Muscle layer of colon (tissue), 2 donors: ENCODE measurements at regions not wholly inside any gene's neighbourhood (a gene's known extent, or its start where the extent isn't known, plus 50 kb on each side); places are given as distances from the start of the nearest gene placed in this dataset.

Source experiments
- H3K27ac ChIP-seq: one replicate; pipeline ENCODE4 v1.7.0; 2013; ENCODE audit warnings: low read depth, mild to moderate bottlenecking, low read length, moderate library complexity
- H3K27me3 ChIP-seq, 2 donors: one replicate each; pipeline ENCODE4 v1.7.0; 2013; ENCODE audit warnings: low read length in 2 of 2, mild to moderate bottlenecking in 2 of 2; ENCODE audit not compliant: insufficient read depth in 2 of 2, control insufficient read depth in 1 of 2
- H3K36me3 ChIP-seq: one replicate; pipeline ENCODE4 v1.7.0; 2013; ENCODE audit warnings: mild to moderate bottlenecking, low read length; ENCODE audit not compliant: insufficient read depth
- H3K4me1 ChIP-seq: one replicate; pipeline ENCODE4 v1.7.0; 2013; ENCODE audit warnings: mild to moderate bottlenecking, low read length; ENCODE audit not compliant: insufficient read depth
- H3K4me3 ChIP-seq, 2 donors: one replicate each; pipeline ENCODE4 v1.7.0; 2013; ENCODE audit warnings: low read length in 2 of 2, low read depth in 1 of 2, mild to moderate bottlenecking in 1 of 2, moderate library complexity in 1 of 2
- H3K9ac ChIP-seq: one replicate; pipeline ENCODE4 v1.7.0; 2013; ENCODE audit warnings: low read length
- H3K9me3 ChIP-seq: one replicate; pipeline ENCODE4 v1.7.0; 2013; ENCODE audit warnings: mild to moderate bottlenecking, low read length
- donor health status: abdominal sarcoma.
- donor health status: Adenocarcinoma of cecum.

DNA sequence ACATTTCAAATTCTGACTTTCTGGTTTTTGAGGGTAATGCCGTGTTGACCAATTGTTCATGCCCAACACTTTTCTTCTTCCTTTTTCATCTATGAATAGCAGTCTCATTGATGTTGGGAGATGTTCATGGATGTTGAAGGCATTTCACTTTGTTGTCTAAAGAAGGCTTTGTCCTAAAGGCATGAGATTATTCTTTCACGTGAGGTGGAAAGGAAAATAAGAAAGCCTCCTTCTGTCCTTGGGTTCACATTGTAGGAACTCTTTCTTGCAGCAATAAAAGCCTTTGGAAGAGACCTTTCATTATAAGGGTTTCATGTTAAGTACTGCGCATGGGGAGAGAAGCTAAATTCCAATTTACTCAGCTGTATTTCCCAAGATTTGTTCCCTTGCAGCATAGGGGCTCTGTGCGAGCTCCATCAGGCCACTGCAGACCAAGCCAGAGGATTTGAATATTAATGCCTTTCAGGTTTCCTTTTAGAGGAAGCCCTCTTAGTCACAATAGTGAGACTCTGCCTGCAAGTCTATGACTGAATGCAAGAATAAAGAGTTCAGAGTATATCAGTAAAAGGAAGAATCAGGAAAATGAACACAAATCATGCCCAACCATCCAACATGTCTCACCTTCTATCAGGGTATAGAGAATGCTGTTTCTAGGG, 274.6 kb downstream of the TMEM38B start:
- no peak overlapping the region for H3K27ac ChIP-seq
- H3K36me3 ChIP-seq: no peaks in the 10 kb centered on the region
- no peak overlapping the region for H3K4me3 ChIP-seq
- H3K9me3 ChIP-seq: no peaks in the 10 kb centered on the region
- no peak overlapping the region for H3K9ac ChIP-seq
- H3K27me3 ChIP-seq: no peaks in the 10 kb centered on the region
- H3K4me1 ChIP-seq: no peaks in the 10 kb centered on the region

- Histone ChIP-seq H3K9ac (no peak overlapping the region), H3K27ac (no peak overlapping the region), H3K4me3 (no peak overlapping the region)
Measured at GRCh38 chr9:105969636-105970035, 275.3 kb downstream of the TMEM38B start.

DNA sequence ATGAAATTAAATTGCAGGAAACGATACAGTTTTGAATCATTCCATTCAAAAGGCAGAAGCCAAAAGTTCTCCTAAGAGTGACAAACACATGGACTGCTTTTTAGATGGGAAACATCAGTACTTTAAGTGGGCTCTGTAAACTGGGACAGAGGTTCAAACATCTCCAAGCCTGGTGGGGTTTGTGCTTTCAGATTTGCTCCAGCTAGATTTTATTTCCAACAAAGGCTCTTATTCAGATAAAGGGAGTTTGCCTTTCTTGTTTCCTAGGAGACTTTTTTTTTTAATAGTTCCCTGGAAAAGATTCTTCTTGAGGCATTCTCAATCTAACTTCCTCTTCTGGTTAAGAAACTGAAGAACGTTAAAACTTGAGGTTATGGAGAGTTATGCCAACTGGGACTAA, 277.6 kb downstream of the TMEM38B start:
- no peaks in the 10 kb centered on the region for H3K9me3 ChIP-seq
- no peak overlapping the region for H3K9ac ChIP-seq
- no peaks in the 10 kb centered on the region for H3K4me1 ChIP-seq
- no peak overlapping the region for H3K27ac ChIP-seq
- H3K27me3 ChIP-seq: no peaks in the 10 kb centered on the region
- H3K4me3 ChIP-seq: no peak overlapping the region
- H3K36me3 ChIP-seq: no peaks in the 10 kb centered on the region

More at GRCh38 chr9:105969636-105970035, 275.3 kb downstream of the TMEM38B start:
- Histone ChIP-seq H3K36me3 (no peaks in the 10 kb centered on the region), H3K9me3 (no peaks in the 10 kb centered on the region), H3K4me1 (no peaks in the 10 kb centered on the region), H3K27me3 (no peaks in the 10 kb centered on the region)

DNA sequence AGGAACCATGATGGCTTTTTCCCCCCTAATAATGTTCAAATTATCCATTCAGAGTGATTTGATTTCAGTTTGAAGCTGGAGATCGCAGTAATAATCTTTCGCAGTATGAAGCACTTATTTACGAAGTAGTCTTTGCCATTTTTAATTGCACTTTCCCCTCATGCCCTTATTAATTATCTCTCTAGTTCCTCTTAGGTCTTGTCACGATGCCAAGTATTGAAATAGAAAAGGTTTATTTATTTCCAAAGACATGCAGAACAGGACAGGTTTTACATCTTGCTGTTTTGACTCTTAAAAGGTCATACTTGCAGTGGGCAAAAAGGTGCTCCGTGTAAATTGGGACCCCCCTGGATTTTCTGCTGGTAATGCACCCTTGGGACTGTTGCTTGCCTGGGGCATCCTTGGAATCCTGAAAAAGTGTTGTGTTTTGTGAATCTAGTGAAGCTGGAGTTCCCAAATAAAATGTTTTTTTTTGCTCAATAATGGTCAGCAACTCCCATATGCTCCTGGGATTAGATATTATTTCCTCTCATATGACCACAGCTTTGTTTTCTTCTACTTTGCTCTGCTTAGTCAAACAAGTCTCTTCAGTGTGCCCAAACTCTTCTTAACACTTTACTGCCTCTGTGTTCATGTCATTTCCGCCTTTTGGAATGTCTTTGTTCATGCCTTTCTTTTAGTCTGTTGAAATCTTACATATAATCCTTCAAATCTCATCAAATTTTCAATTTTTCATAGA, 278.3 kb downstream of the TMEM38B start:
- Histone ChIP-seq H3K36me3 (no peaks in the 10 kb centered on the region), H3K9ac (no peak overlapping the region), H3K9me3 (no peaks in the 10 kb centered on the region), H3K4me1 (no peaks in the 10 kb centered on the region), H3K27ac (no peak overlapping the region), H3K4me3 (no peak overlapping the region), H3K27me3 (no peaks in the 10 kb centered on the region)

GRCh38 chr9:105973951-105974351, 279.6 kb downstream of the TMEM38B start:
- H3K4me1 ChIP-seq: no peaks in the 10 kb centered on the region
- no peak overlapping the region for H3K27ac ChIP-seq
- no peaks in the 10 kb centered on the region for H3K9me3 ChIP-seq
- H3K4me3 ChIP-seq: no peak overlapping the region
- no peaks in the 10 kb centered on the region for H3K36me3 ChIP-seq
- H3K9ac ChIP-seq: no peak overlapping the region
- no peaks in the 10 kb centered on the region for H3K27me3 ChIP-seq

DNA sequence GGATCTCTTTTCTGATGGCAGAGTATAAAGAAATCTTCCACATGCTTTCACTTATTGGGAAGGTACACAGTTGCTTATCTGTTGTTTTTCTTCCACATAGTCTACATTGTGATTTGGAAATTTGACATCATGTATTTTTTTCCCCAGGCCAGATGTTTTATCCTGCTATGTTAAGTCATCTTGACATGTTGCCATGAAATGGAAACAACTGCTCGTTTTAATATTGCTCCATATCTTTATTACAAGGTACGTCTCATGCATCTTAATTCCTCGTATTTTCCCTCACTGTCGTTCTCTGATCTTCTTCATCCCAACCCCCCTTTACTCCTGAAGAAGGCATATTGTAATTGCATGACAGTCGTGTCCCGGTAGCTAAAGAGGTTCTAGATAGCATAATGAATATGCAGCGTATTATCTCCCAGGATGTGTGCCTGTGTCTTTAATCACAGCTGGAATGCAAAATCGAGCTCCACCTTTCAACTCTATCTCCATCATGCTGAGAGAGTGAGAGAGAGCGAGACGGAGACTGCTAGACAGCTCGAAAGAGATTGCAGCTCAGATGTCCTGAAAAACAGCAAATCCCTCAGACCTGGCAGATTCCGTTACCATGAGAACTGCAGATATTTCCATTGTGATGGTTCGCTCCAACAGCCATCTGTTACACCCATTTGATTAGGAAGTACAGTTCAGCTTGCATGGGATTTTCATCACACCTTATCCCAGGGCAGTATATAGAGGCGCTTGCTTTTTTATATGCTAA, 281.7 kb downstream of the TMEM38B start:
- H3K27me3 ChIP-seq: no peaks in the 10 kb centered on the region
- H3K4me1 ChIP-seq: no peaks in the 10 kb centered on the region
- no peak overlapping the region for H3K9ac ChIP-seq
- no peak overlapping the region for H3K4me3 ChIP-seq
- H3K36me3 ChIP-seq: no peaks in the 10 kb centered on the region
- H3K9me3 ChIP-seq: no peaks in the 10 kb centered on the region
- no peak overlapping the region for H3K27ac ChIP-seq

DNA sequence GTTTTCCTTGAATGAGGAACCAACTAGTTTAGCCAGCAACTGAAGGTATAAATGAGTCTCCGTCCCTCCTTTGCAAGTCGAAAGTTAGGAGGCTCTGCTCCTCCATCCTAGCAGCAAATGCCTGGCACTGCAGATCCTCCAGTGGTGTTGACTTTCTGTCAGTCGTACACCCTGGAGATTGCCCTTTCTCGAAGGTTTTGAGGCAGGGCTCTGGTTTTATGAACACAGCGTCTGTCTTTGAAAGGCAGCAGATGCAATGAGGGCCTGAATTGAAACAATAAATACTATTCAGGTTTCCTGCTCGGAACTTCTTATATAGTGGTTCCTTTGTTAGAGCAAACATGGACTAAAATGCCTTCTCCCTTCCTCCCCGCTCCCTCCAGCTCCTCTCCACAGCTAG, 284.0 kb downstream of the TMEM38B start:
- no peak overlapping the region for H3K9ac ChIP-seq

DNA sequence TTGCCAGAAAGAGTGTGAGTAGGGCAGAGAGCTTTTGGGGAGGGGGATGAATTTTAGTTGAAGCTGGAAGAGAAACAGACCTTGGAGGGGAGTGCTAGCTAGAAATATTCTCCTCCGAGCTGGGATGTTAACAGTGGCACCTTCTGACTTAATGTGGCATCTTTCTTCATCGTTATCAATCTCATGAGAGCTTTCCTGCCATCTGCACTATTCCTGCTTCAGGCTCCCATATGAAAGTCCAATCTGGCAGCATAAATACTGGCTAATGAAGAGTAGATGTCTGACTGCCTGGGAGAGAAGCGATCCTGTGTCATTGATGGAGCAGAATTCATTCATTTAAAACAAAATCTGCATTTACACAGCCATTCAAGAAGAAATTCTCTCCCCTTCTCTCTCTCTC, 284.5 kb downstream of the TMEM38B start:
- H3K4me3 ChIP-seq: no peak overlapping the region
- H3K27me3 ChIP-seq: no peaks in the 10 kb centered on the region
- H3K9me3 ChIP-seq: no peaks in the 10 kb centered on the region
- H3K9ac ChIP-seq: no peak overlapping the region
- no peaks in the 10 kb centered on the region for H3K36me3 ChIP-seq
- no peak overlapping the region for H3K27ac ChIP-seq
- H3K4me1 ChIP-seq: no peaks in the 10 kb centered on the region

More for the DNA sequence above, 284.0 kb downstream of the TMEM38B start:
- Histone ChIP-seq H3K9me3 (no peaks in the 10 kb centered on the region), H3K27ac (no peak overlapping the region), H3K36me3 (no peaks in the 10 kb centered on the region), H3K4me1 (no peaks in the 10 kb centered on the region), H3K27me3 (no peaks in the 10 kb centered on the region), H3K4me3 (no peak overlapping the region)

DNA sequence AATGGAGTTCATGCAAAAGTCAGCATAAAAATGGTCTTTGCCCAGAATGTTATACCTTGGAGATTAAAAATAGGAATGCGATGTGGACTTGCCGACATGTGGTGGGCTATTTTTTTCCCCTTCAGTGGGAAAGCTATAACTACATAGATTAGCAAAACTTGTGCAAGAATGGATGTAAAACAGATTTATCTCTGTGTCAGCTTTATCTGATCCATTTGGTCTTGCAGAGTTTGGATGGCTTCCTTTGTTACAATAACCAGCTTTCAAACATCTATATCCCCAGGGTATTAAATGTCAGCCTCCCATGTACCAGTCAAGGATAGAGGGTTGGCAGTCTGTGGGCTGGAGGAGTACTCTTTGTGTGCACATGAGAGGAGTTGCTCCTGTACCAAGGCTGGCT, 284.9 kb downstream of the TMEM38B start:
- Histone ChIP-seq H3K9me3 (no peaks in the 10 kb centered on the region), H3K27me3 (no peaks in the 10 kb centered on the region), H3K4me3 (no peak overlapping the region), H3K4me1 (no peaks in the 10 kb centered on the region), H3K27ac (no peak overlapping the region), H3K9ac (no peak overlapping the region), H3K36me3 (no peaks in the 10 kb centered on the region)

DNA sequence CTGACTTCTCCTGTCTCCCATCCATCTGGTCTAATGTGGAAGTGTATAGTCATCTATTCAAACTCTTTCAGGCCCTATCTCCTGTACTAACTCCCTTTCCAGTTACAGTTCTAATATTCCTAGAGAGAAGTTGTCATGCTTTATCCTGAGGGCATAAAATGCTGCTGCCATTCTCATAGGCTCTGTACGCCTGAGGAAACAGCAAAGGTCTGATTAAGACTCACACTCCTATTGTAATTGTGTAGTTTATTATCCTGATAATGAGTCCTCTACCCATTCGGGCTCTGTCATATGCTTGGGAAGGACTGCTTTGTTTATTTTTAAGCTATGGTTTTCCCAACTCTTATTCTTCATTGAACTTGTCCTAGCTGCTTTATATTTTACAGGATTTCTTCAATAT, 290.4 kb downstream of the TMEM38B start:
- no peaks in the 10 kb centered on the region for H3K9me3 ChIP-seq
- no peak overlapping the region for H3K4me3 ChIP-seq
- H3K27me3 ChIP-seq: no peaks in the 10 kb centered on the region
- no peak overlapping the region for H3K9ac ChIP-seq
- H3K36me3 ChIP-seq: no peaks in the 10 kb centered on the region
- no peak overlapping the region for H3K27ac ChIP-seq
- no peaks in the 10 kb centered on the region for H3K4me1 ChIP-seq

DNA sequence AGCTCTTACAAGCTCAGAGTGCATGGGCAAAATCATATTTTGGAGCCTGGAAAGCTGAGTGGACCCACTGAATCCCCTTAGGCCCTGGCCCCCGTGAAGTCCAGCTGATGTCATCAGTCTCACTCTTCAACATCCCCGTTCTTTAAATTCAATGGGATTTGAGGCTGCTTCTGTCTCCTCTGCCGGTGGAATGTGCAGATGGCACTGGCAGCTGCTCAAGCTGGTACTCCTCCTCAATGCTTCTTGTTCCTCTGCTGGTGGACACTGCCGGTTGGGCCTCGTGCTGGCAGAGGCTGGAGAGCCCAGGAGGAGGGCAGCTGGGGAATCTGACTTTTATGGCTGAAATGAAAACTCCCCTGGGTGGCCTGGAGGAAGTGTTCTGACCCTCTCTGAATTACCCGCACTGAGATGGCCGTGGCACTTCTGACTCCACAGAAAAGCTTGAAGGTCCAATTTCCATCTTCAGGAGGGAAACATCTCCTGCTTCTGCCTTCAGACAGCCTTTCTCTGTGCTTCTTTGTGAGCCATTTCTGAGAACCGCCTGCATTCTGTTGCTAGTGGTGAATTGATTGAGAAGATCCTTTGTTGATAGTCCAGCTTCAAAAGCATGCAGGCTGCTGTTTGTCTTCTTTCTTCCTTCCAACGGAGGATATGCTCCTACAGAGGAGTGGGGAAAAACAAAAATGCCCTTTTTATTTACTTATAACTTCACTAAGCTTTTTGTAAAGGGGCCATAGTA, 298.9 kb downstream of the TMEM38B start:
- H3K9ac ChIP-seq: no peak overlapping the region
- no peaks in the 10 kb centered on the region for H3K9me3 ChIP-seq
- H3K27me3 ChIP-seq: no peaks in the 10 kb centered on the region
- H3K27ac ChIP-seq: no peak overlapping the region
- H3K4me1 ChIP-seq: no peaks in the 10 kb centered on the region
- H3K4me3 ChIP-seq: no peak overlapping the region
- no peaks in the 10 kb centered on the region for H3K36me3 ChIP-seq
